IMR-90 (cell line): ENCODE measurements at regions not wholly inside any gene's neighbourhood (a gene's known extent, or its start where the extent isn't known, plus 50 kb on each side); places are given as distances from the start of the nearest gene placed in this dataset.
A peak's percentile ranks its signal among the peaks of the same experiment; 100 is the strongest.

Experiments used
- ATAC-seq: fragments of 200-7000 bp; cut with Tn5 transposase; 2 replicates; pipeline ENCODE4 v1.9.1; 2020; ENCODE audit warnings: low read depth, mild to moderate bottlenecking, moderate library complexity
- BruUV-seq: library from RNA; stranded (reverse); fragments of 400-500 nt; replicated peaks from 2 replicates; lab custom pipeline; 2021; lab: Mats Ljungman, UMichigan
- CTCF ChIA-PET: fragments of 300-600 bp; formaldehyde crosslinking; extraction: SDS; loops from one replicate; lab custom pipeline; 2021; ENCODE audit warnings: antibody characterized with exemption; lab: Yijun Ruan, JAX
- POLR2A ChIA-PET: fragments of 300-600 bp; sonication (Branson Sonifier 250); formaldehyde crosslinking; loops from one replicate; lab custom pipeline; 2022; ENCODE audit warnings: antibody characterized with exemption; ENCODE audit not compliant: unreplicated experiment; lab: Charles Lee
- DNase-seq: peaks from one replicate; pipeline ENCODE4 v3.0.0; 2013
- H2AFZ ChIP-seq: replicated peaks from 2 replicates; pipeline ENCODE3; 2013; ENCODE audit warnings: low read length, mild to moderate bottlenecking; ENCODE audit not compliant: poor library complexity
- H2AK5ac ChIP-seq: 2 replicates; pipeline ENCODE4 v1.6.1; 2013; ENCODE audit warnings: low read depth, low read length, inconsistent platforms
- H2AK9ac ChIP-seq: replicated peaks from 2 replicates; pipeline ENCODE3; 2013; ENCODE audit warnings: mild to moderate bottlenecking, low read depth, low read length, moderate library complexity; ENCODE audit not compliant: poor library complexity
- H2BK120ac ChIP-seq: 2 replicates; pipeline ENCODE4 v1.6.1; 2013; ENCODE audit warnings: low read depth, low read length, inconsistent platforms
- H2BK15ac ChIP-seq: 3 replicates; pipeline ENCODE4 v1.6.1; 2013; ENCODE audit warnings: low read depth, low read length, inconsistent platforms
- H2BK20ac ChIP-seq: 2 replicates; pipeline ENCODE4 v1.6.1; 2013; ENCODE audit warnings: low read depth, mild to moderate bottlenecking, inconsistent platforms, low read length, moderate library complexity
- H2BK5ac ChIP-seq: 2 replicates; pipeline ENCODE4 v1.6.1; 2013; ENCODE audit warnings: mild to moderate bottlenecking, low read depth, low read length, inconsistent platforms; ENCODE audit not compliant: poor library complexity, severe bottlenecking
- H3K14ac ChIP-seq: replicated peaks from 2 replicates; pipeline ENCODE4 v1.6.1; 2013; ENCODE audit warnings: low read depth, low read length, inconsistent platforms
- H3K18ac ChIP-seq: 2 replicates; pipeline ENCODE4 v1.6.1; 2013; ENCODE audit warnings: low read depth, low read length, control low read depth
- H3K23ac ChIP-seq: 2 replicates; pipeline ENCODE4 v1.6.1; 2013; ENCODE audit warnings: low read depth, low read length, inconsistent platforms
- H3K27ac ChIP-seq: 2 replicates; pipeline ENCODE4 v1.5.1; 2013; ENCODE audit warnings: mild to moderate bottlenecking, control low read depth, low read length; ENCODE audit not compliant: insufficient read depth
- H3K27me3 ChIP-seq: 2 replicates; pipeline ENCODE4 v1.6.1; 2013; ENCODE audit warnings: low read length; ENCODE audit not compliant: control insufficient read depth, insufficient read depth
- H3K36me3 ChIP-seq: 2 replicates; pipeline ENCODE4 v1.6.1; 2013; ENCODE audit warnings: low read length, mixed read lengths; ENCODE audit not compliant: control insufficient read depth, insufficient read depth
- H3K4ac ChIP-seq: 2 replicates; pipeline ENCODE4 v1.6.1; 2013; ENCODE audit warnings: low read depth, low read length, inconsistent platforms
- H3K4me1 ChIP-seq: 2 replicates; pipeline ENCODE4 v1.6.1; 2013; ENCODE audit warnings: low read length, mixed read lengths; ENCODE audit not compliant: control insufficient read depth, insufficient read depth
- H3K4me2 ChIP-seq: 2 replicates; pipeline ENCODE4 v1.6.1; 2013; ENCODE audit warnings: low read depth, mild to moderate bottlenecking, control low read depth, low read length, moderate library complexity
- H3K4me3 ChIP-seq: 2 replicates; pipeline ENCODE4 v1.5.1; 2013; ENCODE audit warnings: low read depth, mild to moderate bottlenecking, control low read depth, low read length, moderate library complexity; ENCODE audit not compliant: insufficient read depth
- H3K56ac ChIP-seq: 2 replicates; pipeline ENCODE4 v1.6.1; 2013; ENCODE audit warnings: low read length, inconsistent platforms; ENCODE audit not compliant: insufficient read depth; ENCODE audit errors: extremely low read depth
- H3K79me1 ChIP-seq, 2 experiments: 2 replicates each; pipeline ENCODE4 v1.6.1; 2013; ENCODE audit warnings: low read length in 2 of 2, inconsistent platforms in 1 of 2, low read depth in 1 of 2
- H3K9ac ChIP-seq: 2 replicates; pipeline ENCODE4 v1.6.1; 2013; ENCODE audit warnings: low read depth, low read length, control low read depth
- H3K9me1 ChIP-seq: 2 replicates; pipeline ENCODE4 v1.6.1; 2013; ENCODE audit warnings: low read length, inconsistent platforms; ENCODE audit not compliant: insufficient read depth
- H3K9me3 ChIP-seq: 2 replicates; pipeline ENCODE4 v1.6.1; 2013; ENCODE audit warnings: low read length; ENCODE audit not compliant: control insufficient read depth, insufficient read depth
- H4K20me1 ChIP-seq: 2 replicates; pipeline ENCODE4 v1.6.1; 2013; ENCODE audit warnings: low read length, inconsistent platforms; ENCODE audit not compliant: insufficient read depth
- H4K5ac ChIP-seq: 2 replicates; pipeline ENCODE4 v1.6.1; 2013; ENCODE audit warnings: mild to moderate bottlenecking, low read depth, low read length, control low read depth
- H4K8ac ChIP-seq, 2 experiments: 2 replicates each; pipeline ENCODE4 v1.6.1; 2013; ENCODE audit warnings: low read depth in 2 of 2, low read length in 2 of 2, control low read depth in 1 of 2, inconsistent platforms in 1 of 2
- H4K91ac ChIP-seq: 2 replicates; pipeline ENCODE4 v1.6.1; 2013; ENCODE audit warnings: low read depth, low read length, inconsistent platforms; ENCODE audit not compliant: insufficient read depth
- CEBPB ChIP-seq: IDR thresholded peaks from 2 replicates; pipeline ENCODE4 v1.6.1; 2012; ENCODE audit warnings: low read depth, low read length, improper control_type of control experiment
- POLR2A ChIP-seq: IDR thresholded peaks from 2 replicates; pipeline ENCODE4 v1.6.1; 2012; ENCODE audit warnings: mild to moderate bottlenecking, low read depth, low read length
- WGBS, 2 experiments: methylation state at CpG; one replicate each; pipeline versions ENCODE4 v1.1.5 to v1.1.7; 2013; ENCODE audit warnings: missing lambda C conversion rate in 2 of 2; ENCODE audit not compliant: insufficient read length in 1 of 2; ENCODE audit errors: extremely low coverage in 2 of 2; 5-methylcytosine and 5-hydroxymethylcytosine counted together
- dilution Hi-C: fragments of 300-500 bp; cut with HindIII; formaldehyde crosslinking; loops from one replicate; pipeline ENCODE4 v1.14.3; 2018; ENCODE audit warnings: low sequenced_read_pairs; ENCODE audit not compliant: unreplicated experiment
- in situ Hi-C: fragments of 300-500 bp; cut with MboI; formaldehyde crosslinking; loops from 3 replicates; pipeline ENCODE4 v1.14.3; 2019; ENCODE audit warnings: low sequenced_read_pairs, inconsistent platforms, mixed read lengths
- intact Hi-C: fragments of 100-400 bp; cut with micrococcal nuclease; formaldehyde crosslinking; loops from 2 replicates; pipeline ENCODE4 v1.10.0; 2022

DNA sequence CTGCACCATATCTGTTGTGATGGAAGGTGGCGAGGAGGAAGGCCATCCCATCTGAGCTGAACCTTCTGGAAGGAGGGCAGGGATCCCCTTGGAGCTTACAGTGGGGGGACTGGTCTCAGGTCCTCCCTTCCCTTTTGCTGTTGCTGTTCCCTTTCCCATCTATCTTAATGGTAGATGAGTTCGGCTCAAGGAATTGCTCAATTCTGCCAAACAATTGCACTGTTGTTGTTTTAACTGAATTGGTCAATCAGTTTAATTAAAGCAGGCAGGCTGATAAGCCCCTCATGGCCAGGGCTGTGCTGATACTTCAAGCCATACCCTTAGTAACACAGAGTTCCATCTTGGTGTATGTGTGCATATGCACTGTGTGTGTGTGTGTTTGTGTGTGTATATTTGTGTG lies 220.4 kb upstream of the FOXF1 start:
- Histone ChIP-seq H3K27me3 (peaks cover 6% of the 10 kb centered on the region), H4K8ac (peak overlapping the region; percentile 18 to 54; a peak in 2 of 4 replicates), H2BK120ac (peak overlapping the region; percentile 79), H4K20me1 (no peaks in the 10 kb centered on the region), H2AK5ac (peak overlapping the region; percentile 80; the same call in 1 of the 2 replicates), H3K9ac (no peak overlapping the region), H2AK9ac (no peak overlapping the region), H2AFZ (no peak overlapping the region), H3K14ac (peak overlapping the region; percentile 69), H3K27ac (no peak overlapping the region), H3K4ac (peak overlapping the region; percentile 73), H3K36me3 (no peaks in the 10 kb centered on the region), H3K4me3 (no peak overlapping the region), H3K56ac (0 out of 2 replicates have a peak overlapping the region, but pooled peaks have one; percentile 3), H3K9me3 (no peaks in the 10 kb centered on the region), H2BK5ac (no peak overlapping the region), H3K4me2 (no peak overlapping the region), H3K79me1 (peaks cover 5 to 20% of the 10 kb centered on the region in 2 experiments; a peak in 3 of 4 replicates), H3K4me1 (peaks cover 17% of the 10 kb centered on the region), H2BK20ac (peak overlapping the region; percentile 73), H4K5ac (peak overlapping the region; percentile 39; the same call in 1 of the 2 replicates), H3K18ac (peak overlapping the region; percentile 55; the same call in 1 of the 2 replicates), H2BK15ac (peak overlapping the region; percentile 70), H4K91ac (peak overlapping the region; percentile 76), H3K23ac (peak overlapping the region; percentile 48; the same call in 1 of the 2 replicates), H3K9me1 (peaks cover 14% of the 10 kb centered on the region)
- intact Hi-C loops = no loop called here
- DNase-seq (no peak), ATAC-seq (no peak)
- BruUV-seq = no TSS peak
- dilution Hi-C loops = no loop called here
- in situ Hi-C loops = loop anchor here (10.0 kb wide), 1 partner anchor 65 kb away; no protein-coding TSS in a partner anchor
- CTCF ChIA-PET = no interaction called here
- 0 out of 2 replicates have a peak, but pooled peaks have one; percentile 23 for TF ChIP-seq CEBPB
- TF ChIP-seq POLR2A = no peak
- no CpG with 5 or more reads among the region's 2 CpGs for WGBS, 2 experiments
- POLR2A ChIA-PET = no interaction called here
